GM18511 (cell line): ENCODE measurements at regions not wholly inside any gene's neighbourhood (a gene's known extent, or its start where the extent isn't known, plus 50 kb on each side); places are given as distances from the start of the nearest gene placed in this dataset.
"Not testable (repeated sequence)": the region's sequence is repeated elsewhere in the genome, so short reads cannot be mapped to it uniquely, and the experiment has no call there.

Experiments used
- ATAC-seq: cut with Tn5 transposase; IDR thresholded peaks from one replicate; pipeline ENCODE4 v1.9.1; 2021; ENCODE audit warnings: mild to moderate bottlenecking, moderate library complexity; ENCODE audit not compliant: unreplicated experiment

DNA sequence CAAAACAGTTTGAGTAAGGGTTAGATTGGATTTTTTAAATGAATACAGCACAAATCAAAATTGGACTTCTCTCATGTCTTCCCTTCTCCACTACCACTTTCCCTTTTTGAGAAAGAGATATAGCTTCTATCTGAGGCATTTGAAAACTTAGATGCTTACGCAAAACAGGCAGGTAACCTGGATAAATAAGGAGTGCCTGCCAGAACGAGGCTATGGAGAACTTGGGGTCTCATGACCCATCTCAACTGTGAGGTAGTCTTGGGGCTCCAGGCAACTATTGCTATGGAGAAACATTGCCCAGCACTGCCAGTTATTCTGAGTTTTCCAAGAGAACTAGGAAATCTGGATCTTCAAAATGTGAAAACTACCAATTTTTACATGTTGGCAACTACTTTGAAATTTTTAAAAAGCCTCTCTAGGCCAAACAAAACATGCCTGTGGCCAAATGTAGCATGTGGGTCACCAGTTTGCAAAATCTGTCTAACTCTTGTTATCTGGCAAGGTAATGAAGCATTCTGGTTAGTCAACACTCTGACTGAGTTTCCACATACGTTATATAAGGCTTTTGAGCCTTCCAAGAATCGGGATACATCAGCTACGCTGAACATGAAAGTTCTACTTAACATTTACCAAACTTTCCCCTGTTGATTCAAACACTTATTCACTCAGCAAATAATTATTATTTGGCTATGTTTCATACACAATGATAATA lies 752.7 kb downstream of the KCNA4 start:
- ATAC-seq = no peak

DNA sequence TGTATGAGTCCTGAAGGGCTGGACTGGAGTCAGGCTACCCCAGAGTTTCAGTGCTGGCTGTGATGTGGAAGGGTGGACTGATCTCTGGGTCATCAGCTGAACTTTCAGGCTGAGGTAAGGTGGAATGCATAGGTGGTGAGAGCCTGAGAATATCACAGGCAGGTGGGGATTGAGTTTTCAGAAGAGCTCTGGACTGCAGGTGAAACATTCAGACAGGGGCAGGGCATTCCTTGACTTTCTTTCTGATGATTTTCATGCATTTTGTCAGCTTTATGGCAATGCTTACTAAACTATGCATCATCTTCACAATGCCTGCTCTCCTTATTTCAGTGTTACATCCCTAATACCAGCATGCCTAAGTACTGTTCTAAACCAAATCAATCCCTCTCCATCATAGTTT lies 755.0 kb downstream of the KCNA4 start:
- ATAC-seq = no peak

DNA sequence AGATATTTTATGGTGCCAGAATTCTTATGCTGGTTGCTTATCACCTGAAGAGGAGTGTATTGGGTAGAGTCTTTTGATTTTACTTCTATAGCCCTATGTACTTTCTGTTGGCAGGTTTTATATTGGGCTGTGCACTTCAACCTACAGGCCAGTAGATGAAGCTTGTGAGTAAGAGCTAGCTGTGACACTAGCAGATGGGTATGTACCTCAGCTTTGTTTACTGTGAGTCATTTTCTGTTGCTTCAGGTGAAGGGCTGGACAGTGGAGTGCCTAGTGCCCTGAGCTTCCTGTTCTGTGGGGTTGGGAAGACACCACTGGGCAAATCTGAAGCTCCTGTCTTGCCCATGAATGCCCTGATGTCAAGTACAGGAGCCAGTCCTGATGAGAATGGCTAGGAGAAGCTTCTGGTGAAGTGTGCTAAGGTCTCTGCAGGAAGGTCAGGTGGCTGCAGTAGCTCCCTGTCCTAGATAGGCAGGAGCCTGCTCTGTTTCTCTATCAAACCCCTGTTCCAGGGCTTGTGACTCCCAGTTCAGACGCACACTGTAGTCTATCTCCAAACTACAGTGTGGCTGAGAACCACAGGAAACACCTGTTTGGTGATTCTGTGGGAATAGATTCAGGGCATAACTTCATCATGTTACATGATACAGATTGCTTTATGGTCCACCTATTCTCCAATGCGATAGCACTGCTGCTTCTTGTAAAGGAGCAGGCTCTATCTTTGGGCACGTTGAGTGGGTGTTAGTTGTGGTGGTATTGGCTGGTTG lies 755.7 kb downstream of the KCNA4 start:
- no peak for ATAC-seq

DNA sequence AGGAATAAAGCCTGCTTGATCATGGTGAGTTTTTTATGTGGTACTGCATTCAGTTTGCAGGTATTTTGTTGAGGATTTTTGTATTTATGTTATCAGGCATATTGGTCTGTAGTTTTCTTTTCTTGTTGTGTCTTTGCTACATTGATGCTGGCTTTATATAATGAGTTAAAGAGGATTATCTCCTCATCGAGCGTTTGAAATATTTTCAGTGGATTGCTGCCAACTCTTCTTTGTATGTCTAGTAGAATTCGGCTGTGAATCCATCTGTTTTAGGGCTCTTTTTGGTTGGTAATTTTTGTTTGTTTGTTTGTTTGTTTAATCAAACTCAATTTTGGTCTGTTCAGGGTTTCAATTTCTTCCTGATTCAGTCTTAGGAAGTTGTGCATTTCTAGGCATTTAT lies 758.4 kb downstream of the KCNA4 start:
- ATAC-seq = no peak

DNA sequence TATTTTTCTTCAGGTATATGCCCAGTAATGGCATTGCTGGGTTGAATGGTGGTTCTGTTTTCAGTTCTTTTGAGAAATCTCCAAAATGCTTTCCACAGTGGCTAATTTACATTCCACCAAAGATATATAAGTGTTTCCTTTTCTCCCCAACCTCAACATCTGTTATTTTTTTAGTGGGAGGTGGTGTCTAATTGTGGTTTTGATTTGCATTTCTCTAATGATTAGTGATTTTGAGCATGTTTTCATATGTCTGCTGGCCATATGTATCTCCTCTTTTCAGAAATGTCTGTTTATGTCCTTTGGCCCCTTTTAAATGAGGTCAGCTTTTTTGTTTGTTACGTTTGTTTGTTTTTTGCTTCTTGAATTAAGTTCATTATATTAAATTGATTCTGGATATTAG lies 760.2 kb downstream of the KCNA4 start:
- ATAC-seq = no peak

DNA sequence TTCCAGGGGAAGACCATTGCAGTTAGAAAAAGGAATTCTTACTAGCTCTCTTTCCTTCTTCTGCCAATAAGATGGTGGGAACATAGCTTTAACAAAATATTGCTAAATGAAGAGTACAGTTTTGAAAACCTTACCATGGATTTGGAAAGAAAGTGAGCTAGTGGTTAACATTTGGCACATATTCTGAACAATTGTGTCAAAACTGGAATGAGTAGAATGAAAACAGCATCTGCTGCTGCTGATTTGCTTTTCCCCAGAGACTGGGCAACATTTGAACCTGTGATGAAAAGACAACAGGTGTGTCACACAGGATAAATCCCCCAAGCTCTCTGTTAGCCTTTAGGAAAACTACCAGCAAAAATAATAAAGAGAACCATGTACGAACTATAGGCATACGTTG lies 761.4 kb downstream of the KCNA4 start:
- ATAC-seq = no peak

DNA sequence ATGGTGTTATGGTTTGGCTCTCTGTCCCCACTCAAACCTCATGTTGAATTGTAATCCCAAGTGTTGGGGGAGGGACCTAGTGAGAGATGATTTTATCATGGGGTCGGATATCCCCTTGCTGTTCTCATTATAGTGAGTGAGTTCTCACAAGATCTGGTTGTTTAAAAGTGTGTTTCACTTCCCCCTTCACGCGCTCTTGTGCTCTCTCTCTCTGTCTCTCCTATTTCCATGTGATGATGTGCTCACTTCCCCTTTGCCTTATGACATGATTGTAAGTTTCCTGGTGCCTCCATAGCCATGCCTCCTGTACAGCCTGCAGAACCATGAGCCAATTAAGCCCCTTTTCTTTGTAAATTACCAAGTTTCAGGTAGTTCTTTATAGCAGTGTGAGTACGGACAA lies 765.1 kb downstream of the KCNA4 start:
- peak; percentile 74 for ATAC-seq

DNA sequence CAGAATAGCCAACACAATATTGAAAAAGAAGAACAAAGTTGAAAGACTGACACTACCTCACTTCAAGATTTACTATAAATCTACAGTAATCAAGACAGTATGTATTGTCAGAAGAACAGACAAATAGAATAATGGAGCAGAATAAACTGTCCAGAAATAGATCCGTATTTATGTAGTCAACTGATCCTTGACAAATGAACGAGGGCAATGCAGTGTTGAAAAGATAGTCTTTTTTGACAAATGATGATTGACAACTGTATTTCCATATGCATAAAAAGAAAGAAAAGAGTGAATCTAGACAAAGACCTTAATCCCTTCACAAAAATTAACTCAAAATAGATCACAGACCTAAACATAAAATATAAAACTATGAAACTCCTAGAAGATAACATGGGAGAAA lies 767.1 kb downstream of the KCNA4 start:
- no peak for ATAC-seq

DNA sequence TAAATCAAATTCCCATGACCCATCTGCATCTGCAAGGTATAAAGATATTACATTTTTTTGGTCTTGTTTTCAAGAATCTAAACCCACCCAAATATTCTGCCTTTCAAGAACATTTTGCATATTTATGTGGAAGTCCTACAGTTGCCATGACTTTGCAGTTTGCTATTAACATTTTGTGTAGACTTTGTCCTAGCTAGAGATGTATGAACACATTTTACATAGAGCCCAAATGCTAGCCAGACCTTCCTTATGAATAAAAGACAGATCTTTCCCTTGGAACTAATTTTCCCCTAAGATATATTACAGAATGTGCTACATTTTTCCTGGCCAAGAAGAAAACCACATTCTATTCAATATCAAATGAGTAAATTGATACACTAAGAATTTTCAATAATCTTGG lies 772.5 kb downstream of the KCNA4 start:
- no peak for ATAC-seq

DNA sequence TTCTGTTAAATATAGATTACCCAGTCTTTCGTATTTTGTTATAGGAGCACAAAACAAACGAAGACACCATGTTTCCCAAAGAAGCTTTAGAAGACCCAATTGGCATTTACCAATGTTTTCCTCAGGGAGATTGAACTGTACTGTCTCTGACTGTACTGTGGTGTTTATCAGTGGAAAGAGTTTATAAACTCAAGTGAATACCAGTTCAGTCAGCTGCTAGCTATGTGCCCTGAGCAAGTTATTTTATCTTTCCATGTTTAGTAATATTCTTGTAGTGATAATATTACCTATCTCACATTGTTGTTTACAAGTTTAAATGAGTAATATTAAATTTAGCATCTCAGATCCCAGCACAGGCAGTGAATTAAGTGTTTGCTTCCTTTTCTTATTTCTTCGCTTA lies 773.2 kb downstream of the KCNA4 start:
- ATAC-seq = no peak

DNA sequence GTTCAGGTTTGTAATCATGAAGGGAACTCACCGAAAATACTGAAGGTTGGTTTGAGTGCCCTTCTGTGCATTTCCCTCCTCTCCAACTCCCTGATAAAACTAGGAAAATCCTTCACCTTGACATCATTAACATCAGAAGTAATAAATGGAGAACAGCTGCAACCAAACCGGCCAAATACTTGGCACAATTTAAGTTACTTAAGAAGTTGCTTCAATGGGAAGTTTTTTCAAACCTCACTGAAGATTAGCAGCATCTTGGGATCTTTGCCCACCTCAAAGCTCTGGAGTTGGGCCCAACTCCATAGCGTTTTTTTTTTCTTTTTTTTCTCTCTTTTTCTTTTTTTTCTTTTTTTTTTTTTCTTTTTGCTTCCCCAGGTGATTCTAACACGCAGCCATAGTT lies 784.8 kb downstream of the KCNA4 start:
- no peak for ATAC-seq

DNA sequence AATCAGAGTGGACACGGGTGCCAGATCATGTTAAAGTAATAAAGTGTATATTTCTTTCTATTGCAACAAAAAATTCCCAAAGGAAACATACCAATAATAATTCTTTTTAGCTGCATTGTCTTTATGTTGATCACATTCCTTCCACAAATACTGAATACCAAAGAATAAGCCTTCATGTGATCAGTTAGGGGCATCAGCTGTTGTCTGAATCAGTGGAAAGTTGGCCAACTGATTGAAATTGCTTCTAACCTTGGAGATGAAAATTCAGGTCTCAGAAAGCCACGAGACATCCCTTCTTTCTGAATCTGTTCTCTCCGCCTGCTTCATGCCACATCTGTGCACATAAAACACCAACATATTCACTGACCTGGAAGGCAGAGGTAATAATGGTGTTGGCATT lies 785.2 kb downstream of the KCNA4 start:
- ATAC-seq = no peak

DNA sequence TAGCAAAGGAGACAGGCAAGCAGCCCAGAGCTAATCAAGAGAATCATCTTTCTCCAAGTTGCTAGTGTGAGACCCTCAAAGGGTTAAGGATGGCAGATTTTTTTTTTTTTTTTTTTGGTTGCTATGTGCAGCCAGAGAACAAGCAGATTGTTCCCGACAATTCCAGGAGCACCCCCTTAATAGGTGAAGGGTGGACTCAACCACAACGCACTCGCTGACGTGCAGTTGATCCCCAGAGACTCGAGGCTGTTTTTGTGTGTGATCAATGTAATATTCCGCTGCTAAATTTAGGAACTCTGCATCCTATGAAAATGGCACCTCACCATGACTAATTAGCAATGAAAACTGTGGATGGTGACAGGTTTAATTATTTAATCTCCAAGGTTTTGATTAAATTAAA lies 789.0 kb downstream of the KCNA4 start:
- ATAC-seq = no peak

DNA sequence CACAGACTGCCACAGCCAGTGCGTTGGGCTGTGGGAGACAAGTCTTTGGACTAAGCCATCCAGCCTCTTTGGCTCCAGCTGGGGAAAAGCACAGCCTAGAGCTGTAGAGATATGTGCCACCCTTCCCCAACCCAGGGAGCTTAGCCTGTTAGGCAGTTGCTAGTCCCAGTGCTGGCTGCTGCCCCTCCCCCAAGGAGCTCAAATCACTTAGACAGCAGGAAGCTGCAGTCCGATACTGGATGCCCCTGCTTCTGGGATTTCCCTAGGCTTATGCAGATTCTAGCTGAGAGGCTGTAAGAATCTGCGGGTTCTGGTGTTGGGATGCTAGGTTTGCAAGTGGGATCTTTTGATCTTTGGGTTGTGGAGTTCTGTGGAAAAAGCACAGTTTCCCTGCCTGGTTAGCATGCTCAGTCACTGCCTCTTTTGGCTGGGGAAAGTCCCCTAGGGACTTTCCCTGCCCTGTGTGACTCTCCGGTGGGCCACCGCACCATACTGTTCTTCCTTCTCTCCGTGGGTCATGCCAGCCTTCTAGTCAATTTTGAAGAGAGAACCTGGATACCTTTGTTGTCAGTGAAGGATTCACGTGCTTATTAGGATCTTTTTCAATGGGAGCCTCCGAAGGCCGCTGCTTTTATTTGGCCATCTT lies 792.0 kb downstream of the KCNA4 start:
- no peak for ATAC-seq

DNA sequence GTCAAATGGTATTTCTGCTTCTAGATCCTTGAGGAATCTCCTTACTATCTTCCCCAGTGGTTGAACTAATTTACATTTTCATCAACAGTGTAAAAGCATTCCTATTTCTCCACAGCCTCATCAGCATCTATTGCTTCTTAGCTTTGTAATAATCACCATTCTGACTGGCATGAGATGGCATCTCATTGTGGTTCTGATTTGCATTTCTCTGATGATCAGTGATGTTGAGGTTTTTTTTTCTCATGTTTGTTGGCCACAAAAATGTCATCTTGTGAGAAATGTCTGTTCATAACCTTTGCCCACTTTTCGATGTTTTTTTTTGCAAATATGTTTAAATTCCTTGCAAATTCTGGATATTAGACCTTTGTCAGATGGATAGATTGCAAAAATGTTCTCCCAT lies 797.3 kb downstream of the KCNA4 start:
- not testable (repeated sequence) for ATAC-seq

DNA sequence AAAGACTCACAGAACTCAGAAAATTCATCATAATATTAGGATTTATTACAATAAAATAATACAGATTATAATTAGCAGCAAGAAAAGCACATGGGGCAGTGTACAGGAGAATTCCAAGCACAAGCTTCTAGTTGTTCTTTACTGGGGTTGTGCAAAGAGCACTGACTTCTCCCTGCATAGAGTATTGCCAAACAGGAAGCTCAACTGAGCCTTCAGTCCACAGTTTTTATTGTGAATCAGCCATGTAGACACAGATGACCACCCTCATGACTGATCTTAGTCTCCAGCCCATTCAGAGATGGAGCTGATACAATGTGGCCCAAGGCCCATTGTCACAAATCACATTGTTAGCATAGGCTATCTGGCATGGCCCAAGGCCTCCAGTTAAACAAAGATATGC lies 798.9 kb downstream of the KCNA4 start:
- no peak for ATAC-seq

DNA sequence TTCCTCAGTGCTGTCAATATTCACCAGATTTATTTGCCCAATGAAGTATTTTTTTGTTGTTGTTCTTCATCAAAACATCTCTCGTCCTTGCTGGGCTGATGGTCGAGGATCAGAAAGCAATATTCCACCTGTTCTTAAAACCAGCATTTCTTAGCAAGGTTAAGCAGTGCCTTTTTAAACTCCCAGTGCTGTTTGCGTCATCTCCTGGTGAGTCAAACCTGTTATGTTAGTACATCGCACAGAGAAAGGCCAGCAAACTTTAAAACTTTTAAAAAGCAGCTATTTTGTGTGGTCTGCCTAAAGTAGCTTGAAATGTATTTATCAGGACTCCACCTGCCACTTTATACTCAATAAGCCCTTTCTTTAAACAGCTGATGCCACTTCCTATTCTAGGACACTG lies 802.0 kb downstream of the KCNA4 start:
- ATAC-seq = no peak

DNA sequence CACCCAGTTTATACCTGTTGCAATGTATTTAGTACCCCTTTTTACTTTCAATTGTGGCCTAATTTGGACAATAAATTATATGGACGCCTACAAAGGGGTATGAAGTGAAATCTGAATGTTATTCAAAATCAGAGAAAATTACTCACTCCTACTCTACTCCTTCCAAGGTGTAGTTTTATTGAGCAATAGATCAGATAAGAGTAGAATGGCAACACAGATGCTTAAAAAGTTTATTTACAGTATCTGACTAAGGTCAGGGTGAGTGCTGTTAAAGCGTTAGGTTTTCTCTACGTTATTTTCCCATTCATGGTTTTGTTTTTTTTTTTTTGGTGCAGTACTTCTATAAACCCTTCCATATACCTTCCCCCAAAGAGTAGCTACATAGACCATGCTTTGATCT lies 805.6 kb downstream of the KCNA4 start:
- no peak for ATAC-seq

DNA sequence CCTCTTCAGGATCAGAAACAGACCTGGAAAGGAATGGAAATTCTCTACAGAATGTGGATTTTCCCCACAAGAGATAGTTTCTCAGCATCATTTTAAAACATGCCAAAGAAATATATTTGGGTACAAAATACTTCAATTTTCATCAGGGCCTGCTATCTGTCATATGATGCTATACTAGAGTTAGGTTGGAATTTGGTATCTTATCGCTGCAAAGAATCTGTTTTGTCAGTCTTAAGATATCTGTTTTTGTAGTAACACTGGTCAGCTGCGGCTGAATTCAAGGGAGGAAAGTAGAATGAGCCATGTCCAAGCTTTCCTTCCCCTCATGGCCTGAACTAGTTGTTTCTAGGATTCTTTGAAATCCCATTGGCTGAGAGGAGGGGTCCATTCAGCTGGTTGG lies 806.4 kb downstream of the KCNA4 start:
- no peak for ATAC-seq

DNA sequence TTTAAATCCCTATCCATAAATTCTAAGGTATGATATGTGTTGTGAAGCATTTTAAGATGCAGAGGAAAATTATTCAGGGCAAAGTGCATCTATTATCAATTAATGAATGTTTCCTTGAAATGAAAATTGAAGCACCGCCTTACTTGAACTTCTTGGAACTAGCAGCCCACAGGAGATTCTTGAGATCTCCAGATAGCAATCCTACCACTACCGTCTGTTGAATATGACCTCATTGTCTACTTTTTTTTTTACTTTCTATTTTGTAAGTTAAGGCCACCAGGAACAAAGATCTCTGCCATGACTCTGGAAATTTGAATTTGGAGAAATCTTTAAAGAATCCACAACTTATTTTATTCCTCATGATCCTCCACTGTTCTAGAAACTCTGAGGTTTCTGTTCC lies 808.7 kb downstream of the KCNA4 start:
- ATAC-seq = no peak

DNA sequence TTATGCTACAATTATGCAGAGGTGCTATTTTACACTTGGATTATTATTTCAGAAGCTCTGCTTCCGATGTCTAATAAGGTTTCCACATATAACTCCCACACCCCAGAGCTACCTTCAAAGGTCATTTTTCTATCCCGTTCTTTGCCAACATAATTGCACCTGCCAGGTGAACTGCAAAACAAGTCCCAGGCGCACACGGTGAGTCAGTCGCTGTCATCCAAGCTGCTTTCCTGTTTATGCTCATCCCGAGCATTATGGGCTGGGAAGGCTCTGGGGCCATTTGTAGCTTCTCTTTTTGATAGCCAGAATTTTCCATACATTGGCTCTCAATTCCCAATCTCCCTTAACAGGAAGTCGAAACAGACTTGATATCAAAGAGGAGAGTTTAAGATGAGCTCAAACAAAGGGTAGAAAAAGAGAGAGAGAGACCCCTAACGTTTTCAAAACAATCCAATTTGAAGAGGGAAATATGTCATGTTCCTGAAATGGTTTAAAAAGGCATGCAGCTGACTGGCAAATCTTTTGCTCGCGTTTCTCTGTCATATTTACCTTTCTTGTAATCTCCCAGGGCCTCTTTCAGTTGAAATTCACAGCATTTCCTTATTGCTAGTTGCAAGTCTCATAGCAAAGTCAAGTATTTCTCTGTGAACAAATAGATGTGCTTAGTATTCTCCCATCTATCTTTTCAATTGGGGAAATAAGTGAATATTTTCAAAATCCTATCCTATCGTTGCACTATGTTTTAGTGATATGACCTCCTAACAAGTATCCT lies 815.9 kb downstream of the KCNA4 start:
- ATAC-seq = no peak
